GM04504 (cell line): ENCODE measurements at regions not wholly inside any gene's neighbourhood (a gene's known extent, or its start where the extent isn't known, plus 50 kb on each side); places are given as distances from the start of the nearest gene placed in this dataset.

Source experiments
- DNase-seq: peaks from one replicate; pipeline ENCODE4 v3.0.0-alpha.2; 2012; ENCODE audit warnings: low read depth

- DNase-seq = no peak
Measured at GRCh38 chr5:159702301-159702700, 214.0 kb upstream of the ADRA1B start.

- DNase-seq = no peak
Measured at GRCh38 chr5:159702826-159703225, 213.5 kb upstream of the ADRA1B start.

DNA sequence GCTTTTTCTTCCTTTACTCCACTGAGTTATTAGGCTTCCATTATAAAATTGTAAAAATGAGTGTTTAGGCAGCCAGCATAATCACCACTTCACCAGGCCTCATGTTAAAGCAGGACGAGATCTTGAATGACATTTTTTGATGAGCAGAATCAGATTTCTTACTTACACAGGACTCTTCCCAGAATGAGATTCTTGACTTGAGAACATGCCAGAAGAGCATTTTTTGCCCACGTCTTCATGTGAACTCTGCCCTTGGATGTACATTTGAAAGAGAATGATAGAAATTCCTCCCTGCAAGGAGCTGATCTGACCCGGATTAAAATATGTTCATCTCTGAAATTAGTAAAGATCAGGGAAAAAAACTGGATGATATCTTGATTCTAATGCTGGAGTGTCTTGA is 212.1 kb upstream of the ADRA1B start:
- no peak for DNase-seq

GRCh38 chr5:159705948-159706347 is 210.3 kb upstream of the ADRA1B start:
- no peak for DNase-seq

DNA sequence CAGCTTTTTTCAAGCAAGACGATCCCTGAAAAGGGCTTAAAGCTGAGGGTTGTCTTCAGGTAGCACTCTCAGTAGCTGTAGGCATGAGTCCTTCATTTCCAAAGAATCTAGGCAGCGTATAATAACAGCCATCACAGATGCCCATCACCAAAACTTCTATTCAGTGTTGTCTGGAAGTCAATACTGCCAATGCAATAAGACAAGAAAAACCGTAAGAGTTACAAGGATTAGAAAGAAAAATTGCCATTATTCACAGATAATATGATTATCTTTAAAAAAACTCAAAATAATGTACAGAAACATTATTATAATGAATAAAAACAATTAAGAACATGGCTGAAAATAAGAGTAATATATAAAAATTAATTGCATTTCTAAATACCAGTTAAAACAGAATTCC is 208.2 kb upstream of the ADRA1B start:
- DNase-seq = no peak

DNA sequence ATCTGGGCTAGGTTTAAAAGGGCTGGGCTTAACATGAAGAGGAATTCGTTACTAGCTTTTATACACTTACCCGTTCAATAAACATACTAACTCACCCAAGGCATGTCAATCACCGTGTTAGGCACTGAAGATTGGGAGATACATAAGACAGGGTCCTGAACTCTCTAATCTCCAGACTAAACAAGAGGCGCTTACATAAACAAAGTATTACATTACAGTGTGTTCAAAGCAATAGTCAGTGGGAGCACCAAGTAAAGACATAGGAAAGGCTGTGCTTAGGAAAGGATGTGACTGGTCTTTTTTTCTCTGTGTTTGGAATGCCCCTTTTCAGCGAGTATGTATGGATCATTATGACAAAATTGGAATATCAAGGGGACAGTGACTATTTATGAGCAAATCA is 203.6 kb upstream of the ADRA1B start:
- DNase-seq = no peak

GRCh38 chr5:159713254-159713653 is 203.0 kb upstream of the ADRA1B start:
- no peak for DNase-seq

DNA sequence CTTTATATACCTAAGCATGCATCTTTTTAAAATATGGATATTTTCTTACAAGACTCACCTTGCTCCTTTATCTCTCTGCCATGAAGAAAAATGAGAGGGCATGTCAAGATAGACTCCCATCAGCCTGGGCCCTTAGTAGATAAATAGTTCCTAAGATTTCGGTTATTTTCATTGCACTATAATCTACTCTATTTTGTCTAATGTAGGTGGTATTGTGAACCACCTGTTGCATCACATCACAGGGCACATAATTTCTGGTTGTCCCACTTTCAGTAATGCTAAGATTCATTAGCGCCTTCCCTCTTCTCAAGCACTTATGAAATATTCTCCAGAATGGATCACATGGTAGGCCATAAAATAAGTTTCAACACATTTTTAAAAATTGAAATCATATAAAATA is 202.5 kb upstream of the ADRA1B start:
- DNase-seq = no peak

GRCh38 chr5:159725475-159725874 is 190.8 kb upstream of the ADRA1B start:
- no peak for DNase-seq

GRCh38 chr5:159727167-159727566 is 189.1 kb upstream of the ADRA1B start:
- DNase-seq = no peak

DNA sequence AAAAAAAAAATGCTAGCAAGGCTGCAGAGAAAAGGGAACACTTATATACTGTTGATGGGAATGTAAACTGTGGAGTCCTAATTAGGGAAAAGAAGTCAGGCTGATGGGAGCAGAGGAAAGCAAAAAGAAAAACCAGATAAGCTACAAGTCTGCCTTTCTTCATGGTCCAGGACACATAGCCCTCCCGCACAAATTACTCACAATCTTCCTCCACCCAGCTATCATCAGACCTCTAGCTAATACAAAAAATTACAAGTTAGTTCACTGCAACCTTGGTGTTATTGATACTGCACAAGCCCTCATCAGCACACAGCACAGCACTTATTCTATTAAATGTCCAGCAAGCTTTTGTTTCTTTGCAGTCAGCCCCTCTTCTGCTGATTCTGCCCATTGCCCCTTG is 186.0 kb upstream of the ADRA1B start:
- DNase-seq = no peak

GRCh38 chr5:159732220-159732619 is 184.1 kb upstream of the ADRA1B start:
- DNase-seq = peak; percentile 17

GRCh38 chr5:159734366-159734765 is 181.9 kb upstream of the ADRA1B start:
- no peak for DNase-seq

DNA sequence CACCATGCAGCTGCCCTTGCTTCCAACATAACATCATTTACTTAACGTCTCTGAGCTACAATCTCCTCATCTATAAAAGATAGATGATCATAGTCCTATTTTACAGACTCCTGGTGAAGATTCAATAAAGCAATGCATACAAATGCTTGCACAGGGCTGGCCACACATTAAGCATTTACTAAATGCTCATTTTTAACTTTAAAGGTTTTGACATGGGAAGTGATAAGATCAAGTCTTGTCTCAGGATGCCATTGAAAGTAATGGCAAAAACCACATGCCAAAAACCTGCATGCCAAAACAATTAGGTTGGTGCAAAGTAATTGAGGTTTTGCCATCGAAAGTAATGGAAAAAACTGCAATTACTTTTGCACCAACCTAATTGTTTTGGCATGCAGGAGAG is 181.2 kb upstream of the ADRA1B start:
- DNase-seq = no peak

GRCh38 chr5:159735749-159736660 is 180.3 kb upstream of the ADRA1B start:
- DNase-seq = no peak

GRCh38 chr5:159736844-159737243 is 179.4 kb upstream of the ADRA1B start:
- DNase-seq = no peak

GRCh38 chr5:159737263-159737662 is 179.0 kb upstream of the ADRA1B start:
- DNase-seq = no peak

GRCh38 chr5:159741829-159742322 is 174.4 kb upstream of the ADRA1B start:
- no peak for DNase-seq

DNA sequence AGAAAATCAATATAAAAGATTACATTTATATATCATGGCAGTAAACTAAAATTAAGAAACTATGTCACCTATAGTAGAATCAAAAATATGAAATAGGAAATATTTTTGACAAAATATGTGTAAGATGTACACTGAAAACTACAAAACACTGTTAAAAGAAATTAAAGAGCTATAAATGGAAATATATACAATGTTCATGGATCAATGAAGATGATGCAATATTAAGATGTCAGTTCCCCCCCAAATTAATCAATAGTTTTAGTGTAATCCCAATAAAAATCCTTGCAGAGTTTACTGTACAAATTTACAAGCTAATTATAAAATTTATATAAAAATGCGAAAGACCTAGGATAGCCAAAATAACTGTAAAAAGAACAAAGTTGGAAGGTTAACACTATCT is 173.0 kb upstream of the ADRA1B start:
- no peak for DNase-seq

GRCh38 chr5:159746707-159747106 is 169.6 kb upstream of the ADRA1B start:
- DNase-seq = no peak

- no peak for DNase-seq
Measured at GRCh38 chr5:159749146-159749545, 167.1 kb upstream of the ADRA1B start.

GRCh38 chr5:159750226-159750625 is 166.1 kb upstream of the ADRA1B start:
- DNase-seq = no peak

DNA sequence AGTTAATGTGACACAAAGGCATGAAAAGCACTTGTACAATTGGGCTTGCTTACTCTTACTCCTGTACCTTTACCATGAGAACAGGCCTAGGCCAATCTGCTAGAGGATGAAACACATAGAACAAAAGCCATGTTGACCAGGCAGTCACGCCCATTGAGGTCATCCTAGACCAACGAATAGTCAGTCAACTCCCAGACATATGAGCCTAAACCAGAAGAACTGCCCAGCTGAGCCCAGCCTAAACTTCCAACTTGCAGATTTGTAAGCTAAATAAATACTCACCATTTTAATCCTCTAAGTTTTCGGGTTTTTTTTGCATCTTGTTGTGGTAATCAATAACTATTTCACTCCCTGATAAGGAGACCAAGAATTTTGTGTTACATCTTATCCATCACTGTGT is 164.8 kb upstream of the ADRA1B start:
- no peak for DNase-seq
